HepG2 (cell line): ENCODE measurements at regions not wholly inside any gene's neighbourhood (a gene's known extent, or its start where the extent isn't known, plus 50 kb on each side); places are given as distances from the start of the nearest gene placed in this dataset.

ENCODE experiments used
- ATAC-seq: fragments of 200-7000 bp; cut with Tn5 transposase; 3 replicates; pipeline ENCODE4 v1.9.1; 2020; ENCODE audit warnings: mild to moderate bottlenecking, moderate library complexity
- BruUV-seq: library from RNA; stranded (reverse); fragments of 400-500 nt; replicated peaks from 2 replicates; lab custom pipeline; 2021; lab: Mats Ljungman, UMichigan
- CTCF ChIA-PET: fragments of 300-600 bp; formaldehyde crosslinking; extraction: SDS; loops from one replicate; lab custom pipeline; 2021; ENCODE audit warnings: low total read pairs, inconsistent platforms, low intra/inter-chr PET ratio; lab: Yijun Ruan, JAX
- POLR2A ChIA-PET: fragments of 350-600 bp; sonication (Branson Sonifier 250); formaldehyde crosslinking; loops from one replicate; lab custom pipeline; 2020; ENCODE audit warnings: antibody characterized with exemption, inconsistent platforms; lab: Yijun Ruan, JAX
- DNase-seq: peaks from one replicate; pipeline ENCODE4 v3.0.0-alpha.2; 2015; ENCODE audit warnings: low spot score
- FAIRE-seq: peaks from 3 replicates; lab custom pipeline; 2011; peaks lifted over from hg19 to GRCh38; lab: Jason Lieb, UNC
- H2AFZ ChIP-seq: one replicate; pipeline ENCODE4 v1.6.1; 2011; ENCODE audit warnings: low read length, inconsistent platforms
- H3K27ac ChIP-seq: fragments of 300-600 bp; 3 replicates; pipeline ENCODE4 v1.8.0; 2011; ENCODE audit warnings: mixed run types, mild to moderate bottlenecking, mixed read lengths, low read length, inconsistent platforms; ENCODE audit not compliant: insufficient read depth; ENCODE audit errors: extremely low read length
- H3K27me3 ChIP-seq, 2 experiments: fragments of 200-600 bp in 1 of 2; 2 replicates in 1 of 2; 3 replicates in 1 of 2; pipeline versions ENCODE4 v1.6.0 to v1.8.0; 2011; ENCODE audit warnings: low read length in 2 of 2, mild to moderate bottlenecking in 2 of 2, moderate library complexity in 2 of 2, inconsistent platforms in 1 of 2; ENCODE audit not compliant: insufficient read depth in 2 of 2, control insufficient read depth in 1 of 2
- H3K36me3 ChIP-seq, 2 experiments: fragments of 200-600 bp in 1 of 2; replicated peaks in 1 of 2; 2 replicates in 1 of 2; 3 replicates in 1 of 2; pipeline versions ENCODE4 v1.5.1 to v1.8.0; 2011; ENCODE audit warnings: low read length in 2 of 2, inconsistent platforms in 1 of 2; ENCODE audit not compliant: insufficient read depth in 2 of 2, control insufficient read depth in 1 of 2
- H3K4me1 ChIP-seq: 2 replicates; pipeline ENCODE4 v1.5.1; 2012; ENCODE audit warnings: low read length, inconsistent platforms; ENCODE audit not compliant: insufficient read depth
- H3K4me2 ChIP-seq: 2 replicates; pipeline ENCODE4 v1.6.0; 2011; ENCODE audit warnings: low read depth, low read length, inconsistent platforms
- H3K4me3 ChIP-seq, 3 experiments: fragments of 200-600 bp in 1 of 3; sonication (generic), shearing (Covaris generic) in 1 of 3; replicated peaks in 1 of 3; 2 replicates each; pipeline ENCODE4 v1.5.1; 2011 to 2016; ENCODE audit warnings: low read length in 3 of 3, inconsistent platforms in 2 of 3, low read depth in 2 of 3, mild to moderate bottlenecking in 2 of 3, control low read depth in 1 of 3, mixed read lengths in 1 of 3; ENCODE audit not compliant: insufficient read depth in 1 of 3
- H3K79me2 ChIP-seq: one replicate; pipeline ENCODE4 v1.6.1; 2011; ENCODE audit warnings: low read length, inconsistent platforms; ENCODE audit not compliant: insufficient read depth
- H3K9ac ChIP-seq: 2 replicates; pipeline ENCODE4 v1.6.0; 2011; ENCODE audit warnings: mild to moderate bottlenecking, low read depth, low read length, inconsistent platforms; ENCODE audit not compliant: insufficient read depth
- H3K9me3 ChIP-seq: 2 replicates; pipeline ENCODE4 v1.5.1; 2012; ENCODE audit warnings: mild to moderate bottlenecking, low read length
- H4K20me1 ChIP-seq: 2 replicates; pipeline ENCODE4 v1.6.0; 2011; ENCODE audit warnings: inconsistent platforms, mild to moderate bottlenecking, low read length, moderate library complexity; ENCODE audit not compliant: insufficient read depth
- FOXA1 ChIP-seq, 2 experiments: fragments of 450-650 bp in 1 of 2; sonication (generic) in 1 of 2; formaldehyde crosslinking in 1 of 2; IDR thresholded peaks; 2 replicates each; pipeline versions ENCODE4 v1.4.0 to v1.6.1; 2016 to 2020; ENCODE audit warnings: missing genetic modification reagents in 1 of 2
- FOXJ3 ChIP-seq: sonication (generic); formaldehyde crosslinking; IDR thresholded peaks from 2 replicates; pipeline ENCODE4 v1.4.0; 2020; ENCODE audit warnings: missing genetic modification reagents, mild to moderate bottlenecking, borderline replicate concordance
- KLF11 ChIP-seq: IDR thresholded peaks from 2 replicates; pipeline ENCODE4 v1.6.1; 2016; ENCODE audit warnings: missing compliant biosample characterization
- MYC ChIP-seq: sonication (generic); formaldehyde crosslinking; IDR thresholded peaks from 2 replicates; pipeline ENCODE4 v1.9.0; 2021; ENCODE audit warnings: missing genetic modification reagents, borderline replicate concordance
- SMC3 ChIP-seq: IDR thresholded peaks from 2 replicates; pipeline ENCODE4 v1.6.1; 2011; ENCODE audit warnings: low read length, improper control_type of control experiment
- STAG1 ChIP-seq: sonication (generic); formaldehyde crosslinking; IDR thresholded peaks from 2 replicates; pipeline ENCODE4 v1.4.0; 2020; ENCODE audit warnings: missing genetic modification reagents
- ZNF441 ChIP-seq: sonication (generic); formaldehyde crosslinking; IDR thresholded peaks from 2 replicates; pipeline ENCODE4 v1.7.0; 2021; ENCODE audit warnings: missing genetic modification reagents, borderline replicate concordance
- ZNF644 ChIP-seq: IDR thresholded peaks from 2 replicates; pipeline ENCODE4 v1.6.1; 2016; ENCODE audit warnings: low read depth
- WGBS: methylation state at CpG from one replicate; pipeline ENCODE4 v1.1.6; 2017; ENCODE audit warnings: low lambda C conversion rate; 5-methylcytosine and 5-hydroxymethylcytosine counted together
- in situ Hi-C: cut with HindIII; loops from 2 replicates; pipeline ENCODE4 v1.10.0; 2017; ENCODE audit warnings: low pct_unique_long_range_greater_than_20kb; ENCODE audit not compliant: extremely low pct_ligation_motif_present
- intact Hi-C: fragments of 100-400 bp; cut with micrococcal nuclease; formaldehyde crosslinking; loops from one replicate; pipeline ENCODE4 v1.10.0; 2022; ENCODE audit not compliant: unreplicated experiment
- TF ChIP-seq, protein P1 (sequence below): sonication (generic); formaldehyde crosslinking; IDR thresholded peaks from 2 replicates; pipeline ENCODE4 v1.5.0; 2020; ENCODE audit warnings: mild to moderate bottlenecking, missing genetic modification reagents, moderate library complexity
- TF ChIP-seq, protein P2 (sequence below): sonication (generic); formaldehyde crosslinking; IDR thresholded peaks from 2 replicates; pipeline ENCODE4 v1.5.1; 2020; ENCODE audit warnings: mild to moderate bottlenecking, moderate library complexity, missing genetic modification reagents

GRCh38 chr12:114770323-114770722 is 86.3 kb upstream of the TBX3 start:
- Histone ChIP-seq H3K36me3 (no peaks in the 10 kb centered on the region), H4K20me1 (no peaks in the 10 kb centered on the region), H3K9ac (no peak overlapping the region), H3K9me3 (no peaks in the 10 kb centered on the region), H3K27me3 (no peaks in the 10 kb centered on the region), H2AFZ (no peak overlapping the region), H3K4me2 (peak overlapping the region; percentile 34; the same call in 1 of the 2 replicates), H3K79me2 (no peaks in the 10 kb centered on the region), H3K4me3 (no peak overlapping the region), H3K4me1 (peaks cover 47% of the 10 kb centered on the region), H3K27ac (no peak overlapping the region)
- BruUV-seq = no TSS peak
- in situ Hi-C loops (no loop called here), intact Hi-C loops (no loop called here)
- DNase-seq (peak; percentile 71), ATAC-seq (peak; percentile 88), FAIRE-seq (peak; percentile 26)
- whole genome bisulfite sequencing = 79% methylated on average over 2 of the region's 3 CpGs
- TF ChIP-seq, protein P1, sequence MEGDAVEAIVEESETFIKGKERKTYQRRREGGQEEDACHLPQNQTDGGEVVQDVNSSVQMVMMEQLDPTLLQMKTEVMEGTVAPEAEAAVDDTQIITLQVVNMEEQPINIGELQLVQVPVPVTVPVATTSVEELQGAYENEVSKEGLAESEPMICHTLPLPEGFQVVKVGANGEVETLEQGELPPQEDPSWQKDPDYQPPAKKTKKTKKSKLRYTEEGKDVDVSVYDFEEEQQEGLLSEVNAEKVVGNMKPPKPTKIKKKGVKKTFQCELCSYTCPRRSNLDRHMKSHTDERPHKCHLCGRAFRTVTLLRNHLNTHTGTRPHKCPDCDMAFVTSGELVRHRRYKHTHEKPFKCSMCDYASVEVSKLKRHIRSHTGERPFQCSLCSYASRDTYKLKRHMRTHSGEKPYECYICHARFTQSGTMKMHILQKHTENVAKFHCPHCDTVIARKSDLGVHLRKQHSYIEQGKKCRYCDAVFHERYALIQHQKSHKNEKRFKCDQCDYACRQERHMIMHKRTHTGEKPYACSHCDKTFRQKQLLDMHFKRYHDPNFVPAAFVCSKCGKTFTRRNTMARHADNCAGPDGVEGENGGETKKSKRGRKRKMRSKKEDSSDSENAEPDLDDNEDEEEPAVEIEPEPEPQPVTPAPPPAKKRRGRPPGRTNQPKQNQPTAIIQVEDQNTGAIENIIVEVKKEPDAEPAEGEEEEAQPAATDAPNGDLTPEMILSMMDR (CRISPR knock-in tag) = peak; percentile 48
- TF ChIP-seq ZNF644 (0 out of 2 replicates have a peak, but pooled peaks have one; percentile 49), SMC3 (peak; percentile 59; the same call in 1 of the 2 replicates), KLF11 (CRISPR knock-in tag) (no peak), MYC (no peak), FOXJ3 (CRISPR knock-in tag) (0 out of 2 replicates have a peak, but pooled peaks have one; percentile 20), STAG1 (CRISPR knock-in tag) (peak; percentile 68), FOXA1 (IDR thresholded peaks at IDR 0.05) (no peak), FOXA1 (CRISPR knock-in tag; IDR thresholded peaks at IDR 0.05) (peak; percentile 48; the same call in 1 of the 2 replicates), ZNF441 (CRISPR knock-in tag) (no peak)
- TF ChIP-seq, protein P2, sequence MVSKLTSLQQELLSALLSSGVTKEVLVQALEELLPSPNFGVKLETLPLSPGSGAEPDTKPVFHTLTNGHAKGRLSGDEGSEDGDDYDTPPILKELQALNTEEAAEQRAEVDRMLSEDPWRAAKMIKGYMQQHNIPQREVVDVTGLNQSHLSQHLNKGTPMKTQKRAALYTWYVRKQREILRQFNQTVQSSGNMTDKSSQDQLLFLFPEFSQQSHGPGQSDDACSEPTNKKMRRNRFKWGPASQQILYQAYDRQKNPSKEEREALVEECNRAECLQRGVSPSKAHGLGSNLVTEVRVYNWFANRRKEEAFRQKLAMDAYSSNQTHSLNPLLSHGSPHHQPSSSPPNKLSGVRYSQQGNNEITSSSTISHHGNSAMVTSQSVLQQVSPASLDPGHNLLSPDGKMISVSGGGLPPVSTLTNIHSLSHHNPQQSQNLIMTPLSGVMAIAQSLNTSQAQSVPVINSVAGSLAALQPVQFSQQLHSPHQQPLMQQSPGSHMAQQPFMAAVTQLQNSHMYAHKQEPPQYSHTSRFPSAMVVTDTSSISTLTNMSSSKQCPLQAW (CRISPR knock-in tag) = peak; percentile 42; the same call in 1 of the 2 replicates
- POLR2A ChIA-PET = interaction anchor here (0.7 to 2.3 kb wide), 4 partner anchors 28 to 777 kb away, joined by 3 to 16 read pairs (median 6); partner anchors contain the start of gene TBX3
- CTCF ChIA-PET = no interaction called here
